Mesothelial cell of epicardium (in vitro differentiated cells): ENCODE measurements at regions not wholly inside any gene's neighbourhood (a gene's known extent, or its start where the extent isn't known, plus 50 kb on each side); places are given as distances from the start of the nearest gene placed in this dataset.

Source experiments
- DNase-seq, 2 experiments: peaks; one replicate each; pipeline ENCODE4 v3.0.0; 2021; ENCODE audit warnings: low spot score in 2 of 2; ENCODE audit not compliant: unreplicated experiment in 2 of 2
- H3K27ac Mint-ChIP-seq: 2 replicates; pipeline ENCODE4 v1.8.0; 2021; ENCODE audit warnings: mixed read lengths
- H3K27me3 Mint-ChIP-seq: 2 replicates; pipeline ENCODE4 v1.8.0; 2021; ENCODE audit warnings: low read depth, mixed read lengths
- H3K36me3 Mint-ChIP-seq: 2 replicates; pipeline ENCODE4 v1.8.0; 2021; ENCODE audit warnings: mixed read lengths
- H3K4me1 Mint-ChIP-seq: 2 replicates; pipeline ENCODE4 v1.8.0; 2021; ENCODE audit warnings: mixed read lengths
- H3K4me3 Mint-ChIP-seq: 2 replicates; pipeline ENCODE4 v1.8.0; 2021; ENCODE audit warnings: mild to moderate bottlenecking, moderate library complexity, mixed read lengths
- H3K9me3 Mint-ChIP-seq: 2 replicates; pipeline ENCODE4 v1.8.0; 2021; ENCODE audit warnings: mixed read lengths
- TF ChIP-seq, protein P1 (sequence below): fragments of 200-600 bp; sonication (generic); IDR thresholded peaks from one replicate; pipeline ENCODE4 v1.5.0; 2021; ENCODE audit warnings: antibody characterized with exemption; ENCODE audit not compliant: unreplicated experiment

- Mint-ChIP-seq H3K9me3 (peaks cover 4% of the 10 kb centered on the region), H3K27ac (no peak overlapping the region), H3K4me1 (no peaks in the 10 kb centered on the region), H3K27me3 (no peaks in the 10 kb centered on the region), H3K4me3 (no peak overlapping the region), H3K36me3 (no peaks in the 10 kb centered on the region)
- TF ChIP-seq, protein P1, sequence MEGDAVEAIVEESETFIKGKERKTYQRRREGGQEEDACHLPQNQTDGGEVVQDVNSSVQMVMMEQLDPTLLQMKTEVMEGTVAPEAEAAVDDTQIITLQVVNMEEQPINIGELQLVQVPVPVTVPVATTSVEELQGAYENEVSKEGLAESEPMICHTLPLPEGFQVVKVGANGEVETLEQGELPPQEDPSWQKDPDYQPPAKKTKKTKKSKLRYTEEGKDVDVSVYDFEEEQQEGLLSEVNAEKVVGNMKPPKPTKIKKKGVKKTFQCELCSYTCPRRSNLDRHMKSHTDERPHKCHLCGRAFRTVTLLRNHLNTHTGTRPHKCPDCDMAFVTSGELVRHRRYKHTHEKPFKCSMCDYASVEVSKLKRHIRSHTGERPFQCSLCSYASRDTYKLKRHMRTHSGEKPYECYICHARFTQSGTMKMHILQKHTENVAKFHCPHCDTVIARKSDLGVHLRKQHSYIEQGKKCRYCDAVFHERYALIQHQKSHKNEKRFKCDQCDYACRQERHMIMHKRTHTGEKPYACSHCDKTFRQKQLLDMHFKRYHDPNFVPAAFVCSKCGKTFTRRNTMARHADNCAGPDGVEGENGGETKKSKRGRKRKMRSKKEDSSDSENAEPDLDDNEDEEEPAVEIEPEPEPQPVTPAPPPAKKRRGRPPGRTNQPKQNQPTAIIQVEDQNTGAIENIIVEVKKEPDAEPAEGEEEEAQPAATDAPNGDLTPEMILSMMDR: no peak
- DNase-seq: no peak
These were observed 272.4 kb upstream of the FOXG1 start for GRCh38 chr14:28494196-28494595.

DNA sequence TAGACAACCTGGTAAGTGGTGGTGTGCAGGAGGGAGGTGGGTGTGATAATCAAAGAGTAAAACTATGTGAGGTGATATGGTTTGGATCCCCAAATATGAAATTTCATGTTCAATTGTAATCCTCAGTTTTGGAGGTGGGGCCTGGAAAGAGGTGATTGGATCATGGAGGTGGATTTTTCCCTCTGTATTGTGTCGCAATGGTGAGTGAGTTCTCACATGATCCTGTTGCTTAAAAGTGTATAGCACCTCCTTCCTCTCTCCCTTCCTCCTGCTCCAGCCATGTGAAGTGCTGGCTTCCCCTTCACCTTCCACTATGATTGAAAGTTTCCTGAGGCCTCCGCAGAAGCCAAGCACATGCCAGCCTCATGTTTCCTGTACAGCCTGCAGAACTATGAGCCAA, 270.2 kb upstream of the FOXG1 start:
- Mint-ChIP-seq H3K9me3 (peaks cover 4% of the 10 kb centered on the region), H3K27ac (no peak overlapping the region), H3K27me3 (no peaks in the 10 kb centered on the region), H3K4me1 (no peaks in the 10 kb centered on the region), H3K4me3 (no peak overlapping the region), H3K36me3 (no peaks in the 10 kb centered on the region)
- TF ChIP-seq, protein P1: no peak
- no peak for DNase-seq

DNA sequence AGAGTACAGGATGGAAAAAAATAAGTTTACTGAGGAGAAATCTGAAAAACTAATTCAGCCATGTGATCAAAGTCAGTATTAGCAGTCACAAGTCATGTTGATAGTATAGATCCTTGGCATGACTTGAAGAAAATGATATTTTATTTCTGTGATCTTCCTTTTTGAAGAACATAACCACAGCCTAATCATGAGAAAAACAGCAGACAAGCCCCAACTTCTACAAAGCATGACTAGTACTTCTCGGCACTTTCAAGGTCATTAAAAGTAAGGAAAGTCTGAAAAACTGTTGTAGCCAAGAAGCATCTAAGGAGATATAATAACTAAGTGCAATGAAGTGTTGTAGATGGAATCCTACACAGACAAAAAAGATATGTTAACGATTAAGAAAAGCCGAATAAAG, 264.1 kb upstream of the FOXG1 start:
- Mint-ChIP-seq H3K27ac (no peak overlapping the region), H3K36me3 (no peaks in the 10 kb centered on the region), H3K9me3 (peaks cover 10% of the 10 kb centered on the region)

DNA sequence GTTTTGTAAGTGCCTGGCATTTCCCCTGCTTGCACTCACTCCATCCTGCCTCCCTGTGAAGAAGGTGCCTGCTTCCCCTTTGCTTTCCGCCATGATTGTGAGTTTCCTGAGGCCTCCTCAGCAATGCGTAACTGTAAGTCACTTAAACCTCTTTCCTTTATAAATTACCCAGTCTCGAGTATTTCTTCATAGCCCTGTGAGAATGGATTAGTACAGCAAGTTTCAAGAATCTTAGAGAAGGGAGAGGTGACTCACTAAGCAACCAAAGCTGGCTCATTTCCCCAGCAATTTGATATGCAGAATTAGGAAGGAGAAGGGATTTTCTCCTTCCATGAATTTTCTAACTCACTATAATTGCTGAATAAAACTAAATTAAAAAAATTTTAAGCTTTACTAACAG, 251.0 kb upstream of the FOXG1 start:
- no peak overlapping the region for H3K27ac Mint-ChIP-seq
- no peak for DNase-seq
- H3K4me1 Mint-ChIP-seq: no peaks in the 10 kb centered on the region
- no peaks in the 10 kb centered on the region for H3K36me3 Mint-ChIP-seq
- no peaks in the 10 kb centered on the region for H3K27me3 Mint-ChIP-seq
- TF ChIP-seq, protein P1: no peak
- H3K9me3 Mint-ChIP-seq: peaks cover 27% of the 10 kb centered on the region
- no peak overlapping the region for H3K4me3 Mint-ChIP-seq

More for the DNA sequence above, 264.1 kb upstream of the FOXG1 start:
- Mint-ChIP-seq H3K4me1 (no peaks in the 10 kb centered on the region), H3K27me3 (no peaks in the 10 kb centered on the region), H3K4me3 (no peak overlapping the region)
- TF ChIP-seq, protein P1: no peak
- no peak for DNase-seq

- no peaks in the 10 kb centered on the region for H3K36me3 Mint-ChIP-seq
- no peak overlapping the region for H3K27ac Mint-ChIP-seq
- no peaks in the 10 kb centered on the region for H3K4me1 Mint-ChIP-seq
- no peaks in the 10 kb centered on the region for H3K27me3 Mint-ChIP-seq
- TF ChIP-seq, protein P1: no peak
- no peak for DNase-seq
- peaks cover 59% of the 10 kb centered on the region for H3K9me3 Mint-ChIP-seq
- no peak overlapping the region for H3K4me3 Mint-ChIP-seq
These were observed 229.7 kb upstream of the FOXG1 start for GRCh38 chr14:28536889-28537288.

DNA sequence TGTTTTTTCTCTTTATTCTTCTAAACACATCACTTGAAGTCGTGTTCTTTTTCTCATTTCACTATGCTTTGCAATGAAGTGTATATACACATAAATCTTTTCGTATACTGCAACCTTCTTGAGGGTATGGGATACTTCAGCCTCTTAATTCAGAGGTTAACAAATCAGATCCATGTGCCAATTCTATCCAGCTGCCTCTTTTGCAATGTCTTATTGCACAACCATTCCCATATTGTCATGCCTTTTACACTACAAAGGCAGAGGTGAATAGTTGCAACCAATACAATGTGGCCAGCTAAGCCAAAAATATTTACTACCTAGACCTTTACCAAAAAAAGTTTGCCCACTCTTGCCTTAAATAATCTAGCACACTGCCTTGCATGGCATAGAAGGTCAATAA, 224.5 kb upstream of the FOXG1 start:
- H3K27ac Mint-ChIP-seq: no peak overlapping the region
- no peak for DNase-seq

More for the DNA sequence above, 224.5 kb upstream of the FOXG1 start:
- peaks cover 40% of the 10 kb centered on the region for H3K9me3 Mint-ChIP-seq
- no peak overlapping the region for H3K4me3 Mint-ChIP-seq
- H3K4me1 Mint-ChIP-seq: no peaks in the 10 kb centered on the region
- no peaks in the 10 kb centered on the region for H3K36me3 Mint-ChIP-seq
- H3K27me3 Mint-ChIP-seq: no peaks in the 10 kb centered on the region
- TF ChIP-seq, protein P1: no peak
